PC-3 (cell line): ENCODE measurements at regions not wholly inside any gene's neighbourhood (a gene's known extent, or its start where the extent isn't known, plus 50 kb on each side); places are given as distances from the start of the nearest gene placed in this dataset.

ENCODE experiments used
- ATAC-seq: fragments of 200-7000 bp; cut with Tn5 transposase; 2 replicates; pipeline ENCODE4 v1.9.1; 2020; ENCODE audit warnings: mild to moderate bottlenecking, moderate library complexity
- BruUV-seq: library from RNA; stranded (reverse); fragments of 400-500 nt; replicated peaks from 2 replicates; lab custom pipeline; 2021; lab: Mats Ljungman, UMichigan
- CTCF ChIA-PET: fragments of 300-600 bp; sonication (Branson Sonifier 250); formaldehyde crosslinking; loops from one replicate; lab custom pipeline; 2022; ENCODE audit warnings: antibody characterized with exemption; lab: Charles Lee
- POLR2A ChIA-PET: fragments of 300-600 bp; sonication (Branson Sonifier 250); formaldehyde crosslinking; loops from one replicate; lab custom pipeline; 2022; ENCODE audit warnings: antibody characterized with exemption; ENCODE audit not compliant: unreplicated experiment; lab: Charles Lee
- DNase-seq: peaks from one replicate; pipeline ENCODE4 v3.0.0-alpha.2; 2015
- H2AFZ ChIP-seq: fragments of 300-600 bp; sonication (generic); 2 replicates; pipeline ENCODE4 v1.6.0; 2016; ENCODE audit warnings: antibody characterized with exemption, low read length
- H3F3A ChIP-seq: fragments of 300-600 bp; sonication (generic); one replicate; pipeline ENCODE4 v1.6.0; 2017; ENCODE audit warnings: antibody characterized with exemption, low read length, control low read depth, mild to moderate bottlenecking; ENCODE audit not compliant: unreplicated experiment
- H3K27ac ChIP-seq: fragments of 300-600 bp; sonication (generic); 2 replicates; pipeline ENCODE4 v1.5.1; 2016; ENCODE audit warnings: mild to moderate bottlenecking, low read length
- H3K27me3 ChIP-seq: fragments of 300-600 bp; sonication (generic); 2 replicates; pipeline ENCODE4 v1.6.1; 2016; ENCODE audit warnings: low read length, mixed read lengths
- H3K36me3 ChIP-seq: fragments of 300-600 bp; sonication (generic); 2 replicates; pipeline ENCODE4 v1.6.1; 2016; ENCODE audit warnings: low read depth, mixed run types, low read length, mixed read lengths
- H3K4me1 ChIP-seq: fragments of 300-600 bp; sonication (generic); 2 replicates; pipeline ENCODE4 v1.5.1; 2016; ENCODE audit warnings: low read length; ENCODE audit not compliant: insufficient read depth
- H3K4me2 ChIP-seq: fragments of 300-600 bp; sonication (generic); 2 replicates; pipeline ENCODE4 v1.6.0; 2016; ENCODE audit warnings: low read length
- H3K4me3 ChIP-seq: fragments of 300-600 bp; sonication (generic); 2 replicates; pipeline ENCODE4 v1.5.1; 2016; ENCODE audit warnings: mild to moderate bottlenecking, low read length, mixed read lengths
- H3K79me2 ChIP-seq: fragments of 300-600 bp; sonication (generic); 2 replicates; pipeline ENCODE4 v1.6.1; 2017; ENCODE audit warnings: low read length, mixed read lengths
- H3K9ac ChIP-seq: fragments of 300-600 bp; sonication (generic); 2 replicates; pipeline ENCODE4 v1.6.0; 2016; ENCODE audit warnings: mild to moderate bottlenecking, low read length
- H3K9me2 ChIP-seq: fragments of 300-600 bp; sonication (generic); replicated peaks from 2 replicates; pipeline ENCODE4 v1.6.1; 2016; ENCODE audit warnings: mixed run types, low read length, mixed read lengths
- H3K9me3 ChIP-seq: fragments of 300-600 bp; sonication (generic); 2 replicates; pipeline ENCODE4 v1.6.1; 2016; ENCODE audit warnings: low read length, mixed read lengths
- H4K20me1 ChIP-seq: fragments of 300-600 bp; sonication (generic); 2 replicates; pipeline ENCODE4 v1.6.1; 2016; ENCODE audit warnings: low read length, mixed read lengths
- EZH2 ChIP-seq: fragments of 300-600 bp; sonication (generic); IDR thresholded peaks from one replicate; pipeline ENCODE4 v1.6.1; 2017; ENCODE audit warnings: antibody characterized with exemption, mild to moderate bottlenecking, low read length; ENCODE audit not compliant: unreplicated experiment
- EZH2phosphoT487 ChIP-seq: fragments of 300-600 bp; sonication (generic); IDR thresholded peaks from 2 replicates; pipeline ENCODE4 v1.6.1; 2018; ENCODE audit warnings: mild to moderate bottlenecking, antibody characterized with exemption, low read length, borderline replicate concordance
- intact Hi-C: fragments of 100-400 bp; cut with micrococcal nuclease; formaldehyde crosslinking; loops from 2 replicates; pipeline ENCODE4 v1.9.0; 2023
- TF ChIP-seq, protein P1 (sequence below): fragments of 300-600 bp; sonication (generic); conservative IDR thresholded peaks from 2 replicates; pipeline ENCODE4 v1.5.1; 2017; ENCODE audit warnings: antibody characterized with exemption, low read depth, mild to moderate bottlenecking, low read length

GRCh38 chr5:162456086-162456485, 388.5 kb downstream of the GABRG2 start:
- Histone ChIP-seq H3K9me3 (0 out of 2 replicates have a peak, but pooled peaks cover 14% of the 10 kb centered on the region), H3K4me3 (no peak overlapping the region), H2AFZ (no peak overlapping the region), H3K27me3 (no peaks in the 10 kb centered on the region), H3K79me2 (no peaks in the 10 kb centered on the region), H3K4me2 (no peak overlapping the region), H3K36me3 (no peaks in the 10 kb centered on the region), H3K27ac (no peak overlapping the region), H4K20me1 (no peaks in the 10 kb centered on the region), H3K9me2 (no peaks in the 10 kb centered on the region), H3K9ac (no peak overlapping the region), H3K4me1 (no peaks in the 10 kb centered on the region), H3F3A (no peaks in the 10 kb centered on the region)
- DNase-seq (no peak), ATAC-seq (no peak)
- no TSS peak for BruUV-seq
- CTCF ChIA-PET: no interaction called here
- POLR2A ChIA-PET: no interaction called here
- intact Hi-C loops: no loop called here
- TF ChIP-seq EZH2phosphoT487 (no peak), EZH2 (no peak)
- TF ChIP-seq, protein P1, sequence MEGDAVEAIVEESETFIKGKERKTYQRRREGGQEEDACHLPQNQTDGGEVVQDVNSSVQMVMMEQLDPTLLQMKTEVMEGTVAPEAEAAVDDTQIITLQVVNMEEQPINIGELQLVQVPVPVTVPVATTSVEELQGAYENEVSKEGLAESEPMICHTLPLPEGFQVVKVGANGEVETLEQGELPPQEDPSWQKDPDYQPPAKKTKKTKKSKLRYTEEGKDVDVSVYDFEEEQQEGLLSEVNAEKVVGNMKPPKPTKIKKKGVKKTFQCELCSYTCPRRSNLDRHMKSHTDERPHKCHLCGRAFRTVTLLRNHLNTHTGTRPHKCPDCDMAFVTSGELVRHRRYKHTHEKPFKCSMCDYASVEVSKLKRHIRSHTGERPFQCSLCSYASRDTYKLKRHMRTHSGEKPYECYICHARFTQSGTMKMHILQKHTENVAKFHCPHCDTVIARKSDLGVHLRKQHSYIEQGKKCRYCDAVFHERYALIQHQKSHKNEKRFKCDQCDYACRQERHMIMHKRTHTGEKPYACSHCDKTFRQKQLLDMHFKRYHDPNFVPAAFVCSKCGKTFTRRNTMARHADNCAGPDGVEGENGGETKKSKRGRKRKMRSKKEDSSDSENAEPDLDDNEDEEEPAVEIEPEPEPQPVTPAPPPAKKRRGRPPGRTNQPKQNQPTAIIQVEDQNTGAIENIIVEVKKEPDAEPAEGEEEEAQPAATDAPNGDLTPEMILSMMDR: no peak

GRCh38 chr5:162466011-162466410, 398.4 kb downstream of the GABRG2 start:
- Histone ChIP-seq H3K79me2 (no peaks in the 10 kb centered on the region), H3K36me3 (no peaks in the 10 kb centered on the region), H3K27ac (no peak overlapping the region), H2AFZ (no peak overlapping the region), H3F3A (no peaks in the 10 kb centered on the region), H3K4me2 (no peak overlapping the region), H3K9ac (no peak overlapping the region), H3K9me3 (no peaks in the 10 kb centered on the region), H3K4me3 (no peak overlapping the region), H3K27me3 (no peaks in the 10 kb centered on the region), H4K20me1 (no peaks in the 10 kb centered on the region), H3K9me2 (no peaks in the 10 kb centered on the region), H3K4me1 (no peaks in the 10 kb centered on the region)
- no TSS peak for BruUV-seq
- ATAC-seq: no peak
- TF ChIP-seq EZH2phosphoT487 (no peak), EZH2 (no peak)
- TF ChIP-seq, protein P1: no peak
- POLR2A ChIA-PET: no interaction called here
- CTCF ChIA-PET: no interaction called here
- DNase-seq: no peak
- intact Hi-C loops: no loop called here

DNA sequence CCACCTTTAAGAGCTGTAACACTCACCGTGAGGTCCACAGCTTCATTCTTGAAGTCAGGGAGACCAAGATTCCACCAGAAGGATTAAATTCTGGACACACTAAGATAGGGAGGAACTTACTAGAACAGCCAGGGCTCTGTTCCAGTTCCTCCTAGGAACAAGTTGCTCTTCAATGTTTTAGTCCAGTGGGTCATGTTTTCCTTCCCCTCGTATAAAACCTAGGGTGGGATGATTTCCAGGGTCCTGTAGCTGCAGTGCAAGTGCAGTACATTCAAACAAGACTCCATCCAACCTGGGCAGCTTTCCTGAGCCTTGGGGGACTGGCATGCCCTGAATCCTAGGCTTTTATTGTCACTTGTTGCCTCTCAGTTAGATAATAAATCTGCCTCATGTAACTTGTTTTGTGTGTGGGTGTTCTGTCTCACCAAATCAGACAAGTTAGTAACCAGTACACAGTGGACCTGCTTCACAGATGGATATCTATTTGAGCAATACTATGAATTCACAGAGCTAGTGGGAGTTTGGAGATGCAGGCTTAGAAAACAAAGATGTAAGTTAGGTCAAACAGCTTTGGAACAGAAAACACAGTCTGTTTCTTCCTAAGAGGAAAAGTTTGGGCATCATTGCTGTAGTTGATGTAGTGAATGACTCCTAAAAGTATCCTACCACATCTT, 405.6 kb downstream of the GABRG2 start:
- Histone ChIP-seq H3K4me2 (no peak overlapping the region), H3K27me3 (no peaks in the 10 kb centered on the region), H2AFZ (no peak overlapping the region), H3K79me2 (no peaks in the 10 kb centered on the region), H3K36me3 (no peaks in the 10 kb centered on the region), H3K9me3 (no peaks in the 10 kb centered on the region), H3K4me3 (no peak overlapping the region), H3F3A (no peaks in the 10 kb centered on the region), H3K9ac (no peak overlapping the region), H3K9me2 (no peaks in the 10 kb centered on the region), H3K27ac (no peak overlapping the region), H4K20me1 (no peaks in the 10 kb centered on the region), H3K4me1 (no peaks in the 10 kb centered on the region)
- ChIA-PET POLR2A (no interaction called here), CTCF (no interaction called here)
- BruUV-seq: no TSS peak
- TF ChIP-seq, protein P1: no peak
- TF ChIP-seq EZH2phosphoT487: no peak
- no peak for TF ChIP-seq EZH2
- intact Hi-C loops: no loop called here
- no peak for ATAC-seq
- DNase-seq: no peak
